ENCODE measurements at regions not wholly inside any gene's neighbourhood (a gene's known extent, or its start where the extent isn't known, plus 50 kb on each side); places are given as distances from the start of the nearest gene placed in this dataset.

DNA sequence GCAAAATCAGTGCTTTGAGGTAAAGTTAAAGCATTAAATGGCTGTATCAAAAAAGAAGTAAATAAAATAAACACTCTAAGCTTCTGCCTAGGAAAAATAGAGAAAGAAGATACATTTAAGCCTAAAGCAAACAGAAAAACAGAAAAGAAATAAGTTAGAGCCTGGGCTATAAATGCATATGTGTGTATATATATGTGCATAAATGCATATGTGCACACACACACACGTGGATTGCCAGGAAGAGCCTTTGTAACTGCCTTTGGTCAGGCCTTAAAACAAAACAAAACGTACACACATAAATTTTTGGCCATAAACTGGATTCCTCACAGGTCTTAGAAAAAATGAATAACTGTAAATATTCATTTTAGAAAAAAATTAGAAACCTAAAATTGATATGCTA is 925.8 kb downstream of the MRPL39 start (continued):
- TF ChIP-seq, protein P1, sequence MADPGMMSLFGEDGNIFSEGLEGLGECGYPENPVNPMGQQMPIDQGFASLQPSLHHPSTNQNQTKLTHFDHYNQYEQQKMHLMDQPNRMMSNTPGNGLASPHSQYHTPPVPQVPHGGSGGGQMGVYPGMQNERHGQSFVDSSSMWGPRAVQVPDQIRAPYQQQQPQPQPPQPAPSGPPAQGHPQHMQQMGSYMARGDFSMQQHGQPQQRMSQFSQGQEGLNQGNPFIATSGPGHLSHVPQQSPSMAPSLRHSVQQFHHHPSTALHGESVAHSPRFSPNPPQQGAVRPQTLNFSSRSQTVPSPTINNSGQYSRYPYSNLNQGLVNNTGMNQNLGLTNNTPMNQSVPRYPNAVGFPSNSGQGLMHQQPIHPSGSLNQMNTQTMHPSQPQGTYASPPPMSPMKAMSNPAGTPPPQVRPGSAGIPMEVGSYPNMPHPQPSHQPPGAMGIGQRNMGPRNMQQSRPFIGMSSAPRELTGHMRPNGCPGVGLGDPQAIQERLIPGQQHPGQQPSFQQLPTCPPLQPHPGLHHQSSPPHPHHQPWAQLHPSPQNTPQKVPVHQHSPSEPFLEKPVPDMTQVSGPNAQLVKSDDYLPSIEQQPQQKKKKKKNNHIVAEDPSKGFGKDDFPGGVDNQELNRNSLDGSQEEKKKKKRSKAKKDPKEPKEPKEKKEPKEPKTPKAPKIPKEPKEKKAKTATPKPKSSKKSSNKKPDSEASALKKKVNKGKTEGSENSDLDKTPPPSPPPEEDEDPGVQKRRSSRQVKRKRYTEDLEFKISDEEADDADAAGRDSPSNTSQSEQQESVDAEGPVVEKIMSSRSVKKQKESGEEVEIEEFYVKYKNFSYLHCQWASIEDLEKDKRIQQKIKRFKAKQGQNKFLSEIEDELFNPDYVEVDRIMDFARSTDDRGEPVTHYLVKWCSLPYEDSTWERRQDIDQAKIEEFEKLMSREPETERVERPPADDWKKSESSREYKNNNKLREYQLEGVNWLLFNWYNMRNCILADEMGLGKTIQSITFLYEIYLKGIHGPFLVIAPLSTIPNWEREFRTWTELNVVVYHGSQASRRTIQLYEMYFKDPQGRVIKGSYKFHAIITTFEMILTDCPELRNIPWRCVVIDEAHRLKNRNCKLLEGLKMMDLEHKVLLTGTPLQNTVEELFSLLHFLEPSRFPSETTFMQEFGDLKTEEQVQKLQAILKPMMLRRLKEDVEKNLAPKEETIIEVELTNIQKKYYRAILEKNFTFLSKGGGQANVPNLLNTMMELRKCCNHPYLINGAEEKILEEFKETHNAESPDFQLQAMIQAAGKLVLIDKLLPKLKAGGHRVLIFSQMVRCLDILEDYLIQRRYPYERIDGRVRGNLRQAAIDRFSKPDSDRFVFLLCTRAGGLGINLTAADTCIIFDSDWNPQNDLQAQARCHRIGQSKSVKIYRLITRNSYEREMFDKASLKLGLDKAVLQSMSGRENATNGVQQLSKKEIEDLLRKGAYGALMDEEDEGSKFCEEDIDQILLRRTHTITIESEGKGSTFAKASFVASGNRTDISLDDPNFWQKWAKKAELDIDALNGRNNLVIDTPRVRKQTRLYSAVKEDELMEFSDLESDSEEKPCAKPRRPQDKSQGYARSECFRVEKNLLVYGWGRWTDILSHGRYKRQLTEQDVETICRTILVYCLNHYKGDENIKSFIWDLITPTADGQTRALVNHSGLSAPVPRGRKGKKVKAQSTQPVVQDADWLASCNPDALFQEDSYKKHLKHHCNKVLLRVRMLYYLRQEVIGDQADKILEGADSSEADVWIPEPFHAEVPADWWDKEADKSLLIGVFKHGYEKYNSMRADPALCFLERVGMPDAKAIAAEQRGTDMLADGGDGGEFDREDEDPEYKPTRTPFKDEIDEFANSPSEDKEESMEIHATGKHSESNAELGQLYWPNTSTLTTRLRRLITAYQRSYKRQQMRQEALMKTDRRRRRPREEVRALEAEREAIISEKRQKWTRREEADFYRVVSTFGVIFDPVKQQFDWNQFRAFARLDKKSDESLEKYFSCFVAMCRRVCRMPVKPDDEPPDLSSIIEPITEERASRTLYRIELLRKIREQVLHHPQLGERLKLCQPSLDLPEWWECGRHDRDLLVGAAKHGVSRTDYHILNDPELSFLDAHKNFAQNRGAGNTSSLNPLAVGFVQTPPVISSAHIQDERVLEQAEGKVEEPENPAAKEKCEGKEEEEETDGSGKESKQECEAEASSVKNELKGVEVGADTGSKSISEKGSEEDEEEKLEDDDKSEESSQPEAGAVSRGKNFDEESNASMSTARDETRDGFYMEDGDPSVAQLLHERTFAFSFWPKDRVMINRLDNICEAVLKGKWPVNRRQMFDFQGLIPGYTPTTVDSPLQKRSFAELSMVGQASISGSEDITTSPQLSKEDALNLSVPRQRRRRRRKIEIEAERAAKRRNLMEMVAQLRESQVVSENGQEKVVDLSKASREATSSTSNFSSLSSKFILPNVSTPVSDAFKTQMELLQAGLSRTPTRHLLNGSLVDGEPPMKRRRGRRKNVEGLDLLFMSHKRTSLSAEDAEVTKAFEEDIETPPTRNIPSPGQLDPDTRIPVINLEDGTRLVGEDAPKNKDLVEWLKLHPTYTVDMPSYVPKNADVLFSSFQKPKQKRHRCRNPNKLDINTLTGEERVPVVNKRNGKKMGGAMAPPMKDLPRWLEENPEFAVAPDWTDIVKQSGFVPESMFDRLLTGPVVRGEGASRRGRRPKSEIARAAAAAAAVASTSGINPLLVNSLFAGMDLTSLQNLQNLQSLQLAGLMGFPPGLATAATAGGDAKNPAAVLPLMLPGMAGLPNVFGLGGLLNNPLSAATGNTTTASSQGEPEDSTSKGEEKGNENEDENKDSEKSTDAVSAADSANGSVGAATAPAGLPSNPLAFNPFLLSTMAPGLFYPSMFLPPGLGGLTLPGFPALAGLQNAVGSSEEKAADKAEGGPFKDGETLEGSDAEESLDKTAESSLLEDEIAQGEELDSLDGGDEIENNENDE (IDR thresholded peaks at IDR 0.05; ENCODE audit: insufficient replicate concordance, low read length): no peak
- TF ChIP-seq MAFK (IDR thresholded peaks at IDR 0.05; ENCODE audit: low read depth, low read length): no peak
- TF ChIP-seq CHD2 (IDR thresholded peaks at IDR 0.05; ENCODE audit: low read length): no peak
- TF ChIP-seq TBP (IDR thresholded peaks at IDR 0.05; ENCODE audit: low read depth, low read length): no peak
- no peak for TF ChIP-seq KDM5A (IDR thresholded peaks at IDR 0.05; ENCODE audit: low read length)
- TF ChIP-seq CEBPB (IDR thresholded peaks at IDR 0.05; ENCODE audit: low read depth, low read length): no peak
